Smooth muscle cell (in vitro differentiated cells): ENCODE measurements at regions not wholly inside any gene's neighbourhood (a gene's known extent, or its start where the extent isn't known, plus 50 kb on each side); places are given as distances from the start of the nearest gene placed in this dataset.

Source experiments
- DNase-seq: peaks from one replicate; lab custom pipeline; 2025; ENCODE audit not compliant: unreplicated experiment; lab: John Stamatoyannopoulos, UW
- H2AFZ ChIP-seq: fragments of 200-600 bp; sonication (generic); 2 replicates; pipeline ENCODE4 v1.6.0; 2016; ENCODE audit warnings: antibody characterized with exemption, low read depth, mild to moderate bottlenecking
- H3F3A ChIP-seq: fragments of 200-600 bp; sonication (generic); 2 replicates; pipeline ENCODE4 v1.6.0; 2017; ENCODE audit warnings: antibody characterized with exemption, low read depth
- H3K27ac ChIP-seq: fragments of 200-600 bp; sonication (generic); 2 replicates; pipeline ENCODE4 v1.5.1; 2016; ENCODE audit warnings: low read depth, mild to moderate bottlenecking
- H3K27me3 ChIP-seq: fragments of 200-600 bp; sonication (generic); 2 replicates; pipeline ENCODE4 v1.6.1; 2016; ENCODE audit warnings: low read depth, mild to moderate bottlenecking
- H3K36me3 ChIP-seq: fragments of 200-600 bp; sonication (generic); 2 replicates; pipeline ENCODE4 v1.5.1; 2016; ENCODE audit warnings: low read depth
- H3K4me1 ChIP-seq: fragments of 200-600 bp; sonication (generic); 2 replicates; pipeline ENCODE4 v1.5.1; 2016; ENCODE audit warnings: low read depth
- H3K4me2 ChIP-seq: fragments of 200-600 bp; sonication (generic); 2 replicates; pipeline ENCODE4 v1.6.0; 2016; ENCODE audit warnings: mild to moderate bottlenecking
- H3K4me3 ChIP-seq: fragments of 200-600 bp; sonication (generic); 2 replicates; pipeline ENCODE4 v1.5.1; 2016; ENCODE audit warnings: mild to moderate bottlenecking
- H3K79me2 ChIP-seq: fragments of 200-600 bp; sonication (generic); 2 replicates; pipeline ENCODE4 v1.6.0; 2016; ENCODE audit warnings: low read depth, mild to moderate bottlenecking
- H3K9ac ChIP-seq: fragments of 200-600 bp; sonication (generic); 2 replicates; pipeline ENCODE4 v1.6.0; 2016; ENCODE audit warnings: low read depth
- H3K9me3 ChIP-seq: fragments of 200-600 bp; sonication (generic); replicated peaks from 2 replicates; pipeline ENCODE4 v1.5.1; 2016; ENCODE audit warnings: low read depth
- H4K20me1 ChIP-seq: fragments of 200-600 bp; sonication (generic); 2 replicates; pipeline ENCODE4 v1.6.0; 2016; ENCODE audit warnings: low read depth
- WGBS: methylation state at CpG from one replicate; pipeline ENCODE4 v1.1.7; 2016; ENCODE audit warnings: low lambda C conversion rate; 5-methylcytosine and 5-hydroxymethylcytosine counted together
- TF ChIP-seq, protein P1 (sequence below): fragments of 200-600 bp; sonication (generic); IDR thresholded peaks from 2 replicates; pipeline ENCODE4 v1.5.1; 2017; ENCODE audit warnings: borderline replicate concordance, mild to moderate bottlenecking, antibody characterized with exemption; ENCODE audit not compliant: insufficient read depth, poor library complexity, severe bottlenecking

DNA sequence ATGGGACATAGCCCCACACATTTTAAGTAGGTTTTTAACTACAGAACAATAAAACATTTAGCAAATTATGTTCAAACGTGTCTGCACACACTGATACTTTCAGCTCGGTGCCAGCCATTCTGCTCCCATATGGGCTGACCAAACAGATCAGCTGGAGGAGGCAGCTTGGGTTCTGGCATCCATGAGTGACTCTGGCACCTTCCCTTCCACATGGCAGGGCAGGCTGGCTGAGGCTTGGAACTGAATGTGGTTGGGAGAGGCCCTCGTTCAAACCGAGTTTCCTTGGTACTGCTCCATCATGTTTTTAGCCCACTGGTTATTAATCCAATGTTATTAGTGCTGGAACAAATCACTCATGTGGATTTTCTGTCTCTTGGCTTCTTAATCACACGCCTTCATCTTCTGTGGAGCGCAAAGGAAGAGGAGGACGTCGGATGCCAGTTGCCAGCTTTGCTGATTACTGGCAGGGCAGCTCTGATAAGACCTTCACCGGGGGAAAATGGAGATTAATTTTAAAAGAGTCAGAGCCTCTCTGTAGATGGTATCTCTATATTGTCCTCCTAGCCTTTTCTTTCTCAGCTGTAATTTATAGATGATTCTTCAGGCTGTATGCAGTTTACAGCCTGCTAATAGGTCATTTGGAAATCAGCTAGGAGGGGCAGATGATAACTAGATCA lies 93.1 kb upstream of the TIAM2 start:
- no peak overlapping the region for H3K27ac ChIP-seq
- H3K4me2 ChIP-seq = no peak overlapping the region
- WGBS = 83% methylated on average over 9 of the region's 9 CpGs
- H3K4me3 ChIP-seq = no peak overlapping the region
- H3F3A ChIP-seq = no peaks in the 10 kb centered on the region
- no peak overlapping the region for H2AFZ ChIP-seq
- H3K4me1 ChIP-seq = no peaks in the 10 kb centered on the region
- no peak for DNase-seq
- no peaks in the 10 kb centered on the region for H3K9me3 ChIP-seq
- no peaks in the 10 kb centered on the region for H3K27me3 ChIP-seq
- TF ChIP-seq, protein P1, sequence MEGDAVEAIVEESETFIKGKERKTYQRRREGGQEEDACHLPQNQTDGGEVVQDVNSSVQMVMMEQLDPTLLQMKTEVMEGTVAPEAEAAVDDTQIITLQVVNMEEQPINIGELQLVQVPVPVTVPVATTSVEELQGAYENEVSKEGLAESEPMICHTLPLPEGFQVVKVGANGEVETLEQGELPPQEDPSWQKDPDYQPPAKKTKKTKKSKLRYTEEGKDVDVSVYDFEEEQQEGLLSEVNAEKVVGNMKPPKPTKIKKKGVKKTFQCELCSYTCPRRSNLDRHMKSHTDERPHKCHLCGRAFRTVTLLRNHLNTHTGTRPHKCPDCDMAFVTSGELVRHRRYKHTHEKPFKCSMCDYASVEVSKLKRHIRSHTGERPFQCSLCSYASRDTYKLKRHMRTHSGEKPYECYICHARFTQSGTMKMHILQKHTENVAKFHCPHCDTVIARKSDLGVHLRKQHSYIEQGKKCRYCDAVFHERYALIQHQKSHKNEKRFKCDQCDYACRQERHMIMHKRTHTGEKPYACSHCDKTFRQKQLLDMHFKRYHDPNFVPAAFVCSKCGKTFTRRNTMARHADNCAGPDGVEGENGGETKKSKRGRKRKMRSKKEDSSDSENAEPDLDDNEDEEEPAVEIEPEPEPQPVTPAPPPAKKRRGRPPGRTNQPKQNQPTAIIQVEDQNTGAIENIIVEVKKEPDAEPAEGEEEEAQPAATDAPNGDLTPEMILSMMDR = no peak
- no peaks in the 10 kb centered on the region for H3K36me3 ChIP-seq
- peaks cover 6% of the 10 kb centered on the region for H4K20me1 ChIP-seq
- H3K79me2 ChIP-seq = peaks cover 9% of the 10 kb centered on the region
- H3K9ac ChIP-seq = no peak overlapping the region

DNA sequence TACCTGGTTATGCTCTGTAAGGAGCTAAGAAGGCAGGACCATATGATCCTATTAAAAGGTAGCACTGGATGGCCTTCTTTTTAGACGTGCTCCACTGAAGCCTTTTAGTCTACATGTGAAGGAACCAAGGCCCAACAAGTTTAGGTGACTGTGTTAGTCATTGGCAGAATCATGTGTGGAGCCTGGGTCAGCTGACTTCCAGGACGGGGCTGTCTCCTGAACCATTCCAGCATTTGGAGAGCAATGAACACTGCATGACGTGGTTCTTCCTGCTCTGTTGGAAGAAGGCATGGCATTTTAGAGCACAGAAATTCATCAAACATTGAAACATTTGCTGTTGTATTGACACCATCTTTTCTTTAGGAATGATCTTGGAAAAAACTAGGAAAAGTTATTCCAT lies 87.8 kb upstream of the TIAM2 start:
- no peaks in the 10 kb centered on the region for H3K36me3 ChIP-seq
- peaks cover 6% of the 10 kb centered on the region for H4K20me1 ChIP-seq
- H3F3A ChIP-seq = no peaks in the 10 kb centered on the region
- no peaks in the 10 kb centered on the region for H3K27me3 ChIP-seq
- peaks cover 15% of the 10 kb centered on the region for H3K4me1 ChIP-seq
- H3K27ac ChIP-seq = no peak overlapping the region
- H3K4me3 ChIP-seq = no peak overlapping the region
- no peak overlapping the region for H3K9ac ChIP-seq
- H2AFZ ChIP-seq = no peak overlapping the region
- DNase-seq = no peak
- H3K4me2 ChIP-seq = no peak overlapping the region
- TF ChIP-seq, protein P1 = no peak
- no peaks in the 10 kb centered on the region for H3K79me2 ChIP-seq
- WGBS = 61% methylated on average over 3 of the region's 3 CpGs
- no peaks in the 10 kb centered on the region for H3K9me3 ChIP-seq

DNA sequence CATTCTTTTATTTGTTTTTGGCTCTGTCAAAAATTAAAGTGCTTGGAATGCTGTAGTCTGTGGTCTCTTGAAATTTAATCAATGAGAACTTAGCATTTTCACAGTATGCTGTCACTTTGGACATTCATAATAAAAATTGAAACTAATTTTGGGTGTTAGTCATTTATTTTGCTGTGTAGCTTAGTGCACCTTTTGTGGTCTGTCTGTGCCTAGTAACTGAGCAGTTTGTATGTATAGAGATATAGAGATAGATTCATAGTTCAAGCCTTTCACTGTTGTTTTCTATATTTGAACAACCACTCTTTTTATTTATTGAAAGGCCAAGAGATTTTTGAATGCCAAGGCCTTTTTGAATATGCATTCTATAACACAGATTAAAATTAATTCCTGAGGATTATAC lies 86.4 kb upstream of the TIAM2 start:
- Histone ChIP-seq H3K4me2 (no peak overlapping the region), H3K36me3 (no peaks in the 10 kb centered on the region), H3K27me3 (no peaks in the 10 kb centered on the region), H3K4me1 (peaks cover 15% of the 10 kb centered on the region), H3K9ac (no peak overlapping the region), H4K20me1 (peaks cover 6% of the 10 kb centered on the region), H3K27ac (no peak overlapping the region), H3F3A (no peaks in the 10 kb centered on the region), H3K9me3 (no peaks in the 10 kb centered on the region), H2AFZ (no peak overlapping the region), H3K4me3 (no peak overlapping the region), H3K79me2 (no peaks in the 10 kb centered on the region)
- TF ChIP-seq, protein P1 = no peak
- no peak for DNase-seq

DNA sequence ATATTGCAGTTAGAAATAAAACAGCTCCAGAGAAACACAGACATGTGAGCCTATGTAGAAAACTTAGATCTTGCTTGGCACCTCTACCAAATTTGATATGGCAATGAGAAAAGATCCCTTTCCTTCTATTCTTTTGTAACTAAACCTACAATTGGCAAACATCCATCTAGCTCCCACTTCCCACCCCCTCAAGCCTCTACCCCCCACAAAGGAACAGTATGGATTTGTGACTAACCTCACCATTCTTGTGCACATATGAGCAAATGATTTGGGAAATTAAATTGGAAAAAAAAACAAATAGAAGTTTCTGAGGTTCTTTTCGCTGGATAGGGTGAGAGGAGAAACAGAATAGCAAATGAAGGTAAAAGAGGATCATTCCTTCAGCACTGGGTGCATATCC lies 85.8 kb upstream of the TIAM2 start:
- Histone ChIP-seq H3K79me2 (no peaks in the 10 kb centered on the region), H3F3A (no peaks in the 10 kb centered on the region), H3K36me3 (no peaks in the 10 kb centered on the region), H3K4me2 (no peak overlapping the region), H3K27ac (no peak overlapping the region), H3K4me3 (no peak overlapping the region), H3K27me3 (no peaks in the 10 kb centered on the region), H3K4me1 (peaks cover 15% of the 10 kb centered on the region), H3K9ac (no peak overlapping the region), H2AFZ (no peak overlapping the region), H3K9me3 (no peaks in the 10 kb centered on the region), H4K20me1 (peaks cover 6% of the 10 kb centered on the region)
- TF ChIP-seq, protein P1 = no peak
- no peak for DNase-seq
- WGBS = 97% methylated on average over 1 of the region's 1 CpG
